ENCODE measurements at regions not wholly inside any gene's neighbourhood (a gene's known extent, or its start where the extent isn't known, plus 50 kb on each side); places are given as distances from the start of the nearest gene placed in this dataset.

- DNase-seq: no peak
Observed at GRCh38 chr1:38376577-38376976, 330.0 kb upstream of the POU3F1 start.

- DNase-seq: no peak
Observed at GRCh38 chr1:38375035-38375434, 328.4 kb upstream of the POU3F1 start.

GRCh38 chr1:38371505-38371844, 324.9 kb upstream of the POU3F1 start:
- no peak for DNase-seq

- DNase-seq: no peak
Observed at GRCh38 chr1:38370716-38371504, 324.3 kb upstream of the POU3F1 start.

GRCh38 chr1:38365242-38365641, 318.6 kb upstream of the POU3F1 start:
- DNase-seq: no peak

- DNase-seq: no peak
Observed at GRCh38 chr1:38361566-38361965, 315.0 kb upstream of the POU3F1 start.

GRCh38 chr1:38360807-38361206, 314.2 kb upstream of the POU3F1 start:
- no peak for DNase-seq

GRCh38 chr1:38353956-38354355, 307.4 kb upstream of the POU3F1 start:
- no peak for DNase-seq

- DNase-seq: no peak
Observed at GRCh38 chr1:38352869-38353268, 306.3 kb upstream of the POU3F1 start.

- no peak for DNase-seq
Observed at GRCh38 chr1:38347446-38348175, 301.0 kb upstream of the POU3F1 start.

GRCh38 chr1:38344716-38345115, 298.1 kb upstream of the POU3F1 start:
- no peak for DNase-seq

- DNase-seq: no peak
Observed at GRCh38 chr1:38341694-38342093, 295.1 kb upstream of the POU3F1 start.

- DNase-seq: no peak
Observed at GRCh38 chr1:38340409-38340808, 293.8 kb upstream of the POU3F1 start.

- DNase-seq: no peak
Observed at GRCh38 chr1:38337711-38338110, 291.1 kb upstream of the POU3F1 start.

- no peak for DNase-seq
Observed at GRCh38 chr1:38336961-38337360, 290.4 kb upstream of the POU3F1 start.

- no peak for DNase-seq
Observed at GRCh38 chr1:38336301-38336923, 289.8 kb upstream of the POU3F1 start.

- no peak for DNase-seq
Observed at GRCh38 chr1:38334930-38335592, 288.5 kb upstream of the POU3F1 start.

GRCh38 chr1:38332649-38333310, 286.2 kb upstream of the POU3F1 start:
- no peak for DNase-seq

- no peak for DNase-seq
Observed at GRCh38 chr1:38331496-38332210, 285.1 kb upstream of the POU3F1 start.

- no peak for DNase-seq
Observed at GRCh38 chr1:38330799-38331198, 284.2 kb upstream of the POU3F1 start.

- DNase-seq: no peak
Observed at GRCh38 chr1:38329644-38330043, 283.1 kb upstream of the POU3F1 start.

Data from CD4-positive, alpha-beta T cell treated with Interleukin-4 for 1 hour (primary cell).